Activated CD8-positive, alpha-beta T cell treated with anti-CD3 and anti-CD28 coated beads for 36 hours (primary cell): ENCODE measurements at regions not wholly inside any gene's neighbourhood (a gene's known extent, or its start where the extent isn't known, plus 50 kb on each side); places are given as distances from the start of the nearest gene placed in this dataset.

Experiments
- ATAC-seq: fragments of 200-7000 bp; cut with Tn5 transposase; one replicate; pipeline ENCODE4 v1.10.0; 2021; ENCODE audit warnings: mild to moderate bottlenecking, moderate library complexity
- CTCF ChIA-PET: fragments of 350-600 bp; sonication (Branson Sonifier 250); formaldehyde crosslinking; loops from one replicate; lab custom pipeline; 2021; ENCODE audit warnings: antibody characterized with exemption; lab: Charles Lee
- POLR2A ChIA-PET: fragments of 350-600 bp; sonication (Branson Sonifier 250); formaldehyde crosslinking; loops from one replicate; lab custom pipeline; 2021; ENCODE audit warnings: antibody characterized with exemption; lab: Charles Lee
- DNase-seq: peaks from one replicate; pipeline ENCODE4 v3.0.0-alpha.2; 2020
- H3K27ac Mint-ChIP-seq: one replicate; pipeline ENCODE4 v1.8.0; 2021; ENCODE audit warnings: mild to moderate bottlenecking, mixed read lengths
- H3K27me3 Mint-ChIP-seq: one replicate; pipeline ENCODE4 v1.8.0; 2021; ENCODE audit warnings: mixed read lengths
- H3K36me3 Mint-ChIP-seq: one replicate; pipeline ENCODE4 v1.8.0; 2021; ENCODE audit warnings: low read depth, mixed read lengths
- H3K4me1 Mint-ChIP-seq: one replicate; pipeline ENCODE4 v1.8.0; 2021; ENCODE audit warnings: low read depth, mixed read lengths
- H3K4me3 Mint-ChIP-seq: one replicate; pipeline ENCODE4 v1.8.0; 2021; ENCODE audit warnings: mild to moderate bottlenecking, moderate library complexity, mixed read lengths
- H3K9me3 Mint-ChIP-seq: one replicate; pipeline ENCODE4 v1.8.0; 2021; ENCODE audit warnings: mixed read lengths
- intact Hi-C: fragments of 100-400 bp; cut with micrococcal nuclease; formaldehyde crosslinking; loops from one replicate; pipeline ENCODE4 v1.10.0; 2022
- TF ChIP-seq, protein P1 (sequence below): fragments of 200-600 bp; IDR thresholded peaks from one replicate; pipeline ENCODE4 v1.8.0; 2022; ENCODE audit warnings: antibody characterized with exemption, mild to moderate bottlenecking

GRCh38 chrX:26442340-26442739, 226.4 kb downstream of the MAGEB5 start:
- Mint-ChIP-seq H3K27ac (no peak overlapping the region), H3K4me3 (no peak overlapping the region), H3K9me3 (peaks cover 1% of the 10 kb centered on the region), H3K27me3 (no peaks in the 10 kb centered on the region), H3K4me1 (no peaks in the 10 kb centered on the region), H3K36me3 (no peaks in the 10 kb centered on the region)
- ChIA-PET POLR2A (no interaction called here), CTCF (no interaction called here)
- intact Hi-C loops = no loop called here
- DNase-seq (no peak), ATAC-seq (no peak)
- TF ChIP-seq, protein P1, sequence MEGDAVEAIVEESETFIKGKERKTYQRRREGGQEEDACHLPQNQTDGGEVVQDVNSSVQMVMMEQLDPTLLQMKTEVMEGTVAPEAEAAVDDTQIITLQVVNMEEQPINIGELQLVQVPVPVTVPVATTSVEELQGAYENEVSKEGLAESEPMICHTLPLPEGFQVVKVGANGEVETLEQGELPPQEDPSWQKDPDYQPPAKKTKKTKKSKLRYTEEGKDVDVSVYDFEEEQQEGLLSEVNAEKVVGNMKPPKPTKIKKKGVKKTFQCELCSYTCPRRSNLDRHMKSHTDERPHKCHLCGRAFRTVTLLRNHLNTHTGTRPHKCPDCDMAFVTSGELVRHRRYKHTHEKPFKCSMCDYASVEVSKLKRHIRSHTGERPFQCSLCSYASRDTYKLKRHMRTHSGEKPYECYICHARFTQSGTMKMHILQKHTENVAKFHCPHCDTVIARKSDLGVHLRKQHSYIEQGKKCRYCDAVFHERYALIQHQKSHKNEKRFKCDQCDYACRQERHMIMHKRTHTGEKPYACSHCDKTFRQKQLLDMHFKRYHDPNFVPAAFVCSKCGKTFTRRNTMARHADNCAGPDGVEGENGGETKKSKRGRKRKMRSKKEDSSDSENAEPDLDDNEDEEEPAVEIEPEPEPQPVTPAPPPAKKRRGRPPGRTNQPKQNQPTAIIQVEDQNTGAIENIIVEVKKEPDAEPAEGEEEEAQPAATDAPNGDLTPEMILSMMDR = no peak

DNA sequence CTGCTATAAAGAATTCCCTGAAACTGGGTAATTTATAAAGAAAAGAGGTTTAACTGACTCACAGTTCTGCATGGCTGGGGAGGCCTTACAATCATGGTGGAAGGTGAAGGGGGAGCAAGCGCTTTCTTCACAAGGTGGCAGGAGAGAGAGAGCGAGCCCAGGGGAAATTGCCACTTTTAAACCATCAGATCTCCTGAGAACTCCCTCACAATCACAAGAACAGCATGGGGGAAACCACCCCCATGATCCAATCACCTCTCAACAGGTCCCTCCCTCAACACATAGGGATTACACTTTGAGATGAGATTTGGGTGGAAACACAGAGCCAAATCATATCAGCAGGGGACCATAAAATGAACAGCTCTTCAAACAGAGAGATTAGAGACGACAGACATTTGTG, 198.6 kb downstream of the MAGEB5 start:
- CTCF ChIA-PET = no interaction called here

GRCh38 chrX:26411045-26411444, 195.1 kb downstream of the MAGEB5 start:
- DNase-seq (no peak), ATAC-seq (no peak)
- ChIA-PET POLR2A (no interaction called here), CTCF (no interaction called here)
- Mint-ChIP-seq H3K4me1 (no peaks in the 10 kb centered on the region), H3K27ac (no peak overlapping the region), H3K27me3 (no peaks in the 10 kb centered on the region), H3K4me3 (no peak overlapping the region), H3K36me3 (no peaks in the 10 kb centered on the region), H3K9me3 (peaks cover 2% of the 10 kb centered on the region)
- TF ChIP-seq, protein P1 = no peak
- intact Hi-C loops = no loop called here

More for the DNA sequence above, 198.6 kb downstream of the MAGEB5 start:
- Mint-ChIP-seq H3K27ac (no peak overlapping the region), H3K4me1 (no peaks in the 10 kb centered on the region), H3K36me3 (no peaks in the 10 kb centered on the region), H3K4me3 (no peak overlapping the region), H3K9me3 (peaks cover 3% of the 10 kb centered on the region), H3K27me3 (no peaks in the 10 kb centered on the region)
- POLR2A ChIA-PET = no interaction called here
- TF ChIP-seq, protein P1 = no peak
- intact Hi-C loops = no loop called here
- ATAC-seq = no peak
- no peak for DNase-seq

- H3K4me3 Mint-ChIP-seq = no peak overlapping the region
- intact Hi-C loops = no loop called here
- H3K9me3 Mint-ChIP-seq = peaks cover 2% of the 10 kb centered on the region
- H3K4me1 Mint-ChIP-seq = no peaks in the 10 kb centered on the region
- H3K36me3 Mint-ChIP-seq = no peaks in the 10 kb centered on the region
- ChIA-PET POLR2A (no interaction called here), CTCF (no interaction called here)
- ATAC-seq (no peak), DNase-seq (no peak)
- no peaks in the 10 kb centered on the region for H3K27me3 Mint-ChIP-seq
- TF ChIP-seq, protein P1 = no peak
- H3K27ac Mint-ChIP-seq = no peak overlapping the region
These were observed 193.7 kb downstream of the MAGEB5 start for GRCh38 chrX:26409636-26410035.

DNA sequence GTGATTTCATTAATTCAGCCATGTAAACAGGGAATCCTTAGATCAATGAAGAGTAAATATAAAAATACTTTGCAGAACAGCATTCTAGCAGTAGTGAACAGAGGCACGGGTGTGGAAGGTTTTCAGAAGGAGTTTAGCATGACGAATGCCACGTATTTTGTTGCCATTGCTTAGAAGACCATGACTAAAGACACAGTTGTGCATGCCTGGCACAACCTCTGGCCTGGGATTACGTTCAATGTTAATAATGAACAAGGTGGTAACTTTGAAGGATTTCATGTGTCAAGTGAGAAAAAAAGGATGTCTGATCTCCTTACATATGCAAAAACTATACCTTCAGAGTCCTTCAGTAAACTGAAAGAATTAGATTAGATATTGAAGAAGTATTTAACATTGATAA, 171.9 kb downstream of the MAGEB5 start:
- Mint-ChIP-seq H3K27ac (no peak overlapping the region), H3K36me3 (no peaks in the 10 kb centered on the region), H3K4me3 (no peak overlapping the region), H3K4me1 (no peaks in the 10 kb centered on the region), H3K27me3 (no peaks in the 10 kb centered on the region), H3K9me3 (no peaks in the 10 kb centered on the region)
- TF ChIP-seq, protein P1 = no peak
- DNase-seq = no peak
- no peak for ATAC-seq
- intact Hi-C loops = no loop called here
- ChIA-PET POLR2A (no interaction called here), CTCF (no interaction called here)
